HepG2 (cell line): ENCODE measurements at regions not wholly inside any gene's neighbourhood (a gene's known extent, or its start where the extent isn't known, plus 50 kb on each side); places are given as distances from the start of the nearest gene placed in this dataset.

Experiments used
- EP300 ChIP-seq, 3 experiments: sonication (generic) in 1 of 3; formaldehyde crosslinking in 1 of 3; IDR thresholded peaks; 2 replicates each; pipeline versions ENCODE4 v1.5.1 to v1.6.1; 2011 to 2020; ENCODE audit warnings: low read depth in 2 of 3, low read length in 2 of 3, borderline replicate concordance in 1 of 3, improper control_type of control experiment in 1 of 3, mild to moderate bottlenecking in 1 of 3, missing genetic modification reagents in 1 of 3, moderate library complexity in 1 of 3
- HOXA5 ChIP-seq: sonication (generic); formaldehyde crosslinking; IDR thresholded peaks from 2 replicates; pipeline ENCODE4 v1.4.0; 2020; ENCODE audit warnings: missing genetic modification reagents
- HOXD1 ChIP-seq: sonication (generic); formaldehyde crosslinking; IDR thresholded peaks from 2 replicates; pipeline ENCODE4 v1.5.0; 2020; ENCODE audit warnings: missing genetic modification reagents
- JUNB ChIP-seq: sonication (generic); formaldehyde crosslinking; IDR thresholded peaks from 2 replicates; pipeline ENCODE4 v1.8.0; 2022; ENCODE audit warnings: missing genetic modification reagents, mild to moderate bottlenecking, borderline replicate concordance
- JUND ChIP-seq: sonication (generic); formaldehyde crosslinking; IDR thresholded peaks from 2 replicates; pipeline ENCODE4 v1.8.0; 2022; ENCODE audit warnings: mild to moderate bottlenecking, missing genetic modification reagents
- NCOA2 ChIP-seq: sonication (generic); formaldehyde crosslinking; IDR thresholded peaks from 2 replicates; pipeline ENCODE4 v1.8.0; 2022; ENCODE audit warnings: inconsistent platforms
- TF ChIP-seq, protein P1 (sequence below): sonication (generic); formaldehyde crosslinking; IDR thresholded peaks from 2 replicates; pipeline ENCODE4 v1.4.0; 2020; ENCODE audit warnings: missing genetic modification reagents
- TF ChIP-seq, protein P2 (sequence below): IDR thresholded peaks from 2 replicates; pipeline ENCODE4 v1.6.1; 2012; ENCODE audit warnings: inconsistent platforms

DNA sequence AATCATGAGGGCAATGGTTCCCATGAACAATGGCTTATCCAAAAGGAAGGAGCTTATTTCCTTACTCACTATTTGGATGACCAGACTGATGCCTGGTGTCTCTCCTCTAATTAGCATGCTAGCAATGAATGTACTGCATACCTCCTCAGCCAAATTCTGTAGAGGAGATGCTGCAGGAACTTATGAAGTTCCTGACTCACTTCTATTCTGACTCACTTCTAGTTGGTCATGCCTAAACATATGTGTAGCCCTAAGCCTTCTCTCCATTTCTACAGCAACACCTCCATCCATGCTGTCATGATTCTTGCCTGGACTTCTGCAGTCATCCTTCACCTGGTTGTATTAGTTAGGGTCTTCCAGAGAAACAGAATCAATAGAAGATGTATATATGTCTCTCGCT lies 59.9 kb upstream of the MRPS9 start:
- TF ChIP-seq, protein P1, sequence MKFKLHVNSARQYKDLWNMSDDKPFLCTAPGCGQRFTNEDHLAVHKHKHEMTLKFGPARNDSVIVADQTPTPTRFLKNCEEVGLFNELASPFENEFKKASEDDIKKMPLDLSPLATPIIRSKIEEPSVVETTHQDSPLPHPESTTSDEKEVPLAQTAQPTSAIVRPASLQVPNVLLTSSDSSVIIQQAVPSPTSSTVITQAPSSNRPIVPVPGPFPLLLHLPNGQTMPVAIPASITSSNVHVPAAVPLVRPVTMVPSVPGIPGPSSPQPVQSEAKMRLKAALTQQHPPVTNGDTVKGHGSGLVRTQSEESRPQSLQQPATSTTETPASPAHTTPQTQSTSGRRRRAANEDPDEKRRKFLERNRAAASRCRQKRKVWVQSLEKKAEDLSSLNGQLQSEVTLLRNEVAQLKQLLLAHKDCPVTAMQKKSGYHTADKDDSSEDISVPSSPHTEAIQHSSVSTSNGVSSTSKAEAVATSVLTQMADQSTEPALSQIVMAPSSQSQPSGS (CRISPR knock-in tag): no peak
- no peak for TF ChIP-seq EP300 (IDR thresholded peaks at IDR 0.05; ENCODE audit: low read depth in 2 of 2, low read length in 2 of 2)
- TF ChIP-seq EP300 (CRISPR knock-in tag; IDR thresholded peaks at IDR 0.05; ENCODE audit: borderline replicate concordance): no peak
- no peak for TF ChIP-seq HOXA5
- no peak for TF ChIP-seq JUND
- TF ChIP-seq HOXD1 (CRISPR knock-in tag): no peak
- TF ChIP-seq JUNB (CRISPR knock-in tag): no peak
- TF ChIP-seq NCOA2 (CRISPR knock-in tag): no peak
- TF ChIP-seq, protein P2, sequence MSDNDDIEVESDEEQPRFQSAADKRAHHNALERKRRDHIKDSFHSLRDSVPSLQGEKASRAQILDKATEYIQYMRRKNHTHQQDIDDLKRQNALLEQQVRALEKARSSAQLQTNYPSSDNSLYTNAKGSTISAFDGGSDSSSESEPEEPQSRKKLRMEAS: no peak
